B cell (primary cell): ENCODE measurements at regions not wholly inside any gene's neighbourhood (a gene's known extent, or its start where the extent isn't known, plus 50 kb on each side); places are given as distances from the start of the nearest gene placed in this dataset.

Source experiments
- ATAC-seq: fragments of 200-7000 bp; cut with Tn5 transposase; one replicate; pipeline ENCODE4 v1.10.0; 2021; ENCODE audit warnings: low read depth, mild to moderate bottlenecking, moderate number of reproducible peaks, moderate library complexity
- CTCF ChIA-PET: fragments of 350-600 bp; sonication (Branson Sonifier 250); formaldehyde crosslinking; loops from one replicate; lab custom pipeline; 2021; ENCODE audit warnings: antibody characterized with exemption, inconsistent platforms; lab: Charles Lee
- POLR2A ChIA-PET: fragments of 350-600 bp; sonication (Branson Sonifier 250); formaldehyde crosslinking; loops from one replicate; lab custom pipeline; 2021; ENCODE audit warnings: antibody characterized with exemption; lab: Charles Lee
- DNase-seq: peaks from one replicate; pipeline ENCODE4 v3.0.0; 2013
- H2AFZ ChIP-seq: 2 replicates; pipeline ENCODE4 v1.6.1; 2012; ENCODE audit warnings: mild to moderate bottlenecking, low read depth, low read length; ENCODE audit not compliant: insufficient read depth, poor library complexity, severe bottlenecking
- H3K27ac ChIP-seq, 2 donors: 1 replicate in 1 of 2; 2 replicates in 1 of 2; pipeline ENCODE4 v1.5.1; 2012 to 2013; ENCODE audit warnings: low read length in 2 of 2, mild to moderate bottlenecking in 2 of 2, moderate library complexity in 1 of 2
- H3K27me3 ChIP-seq, 4 experiments: fragments of 200-600 bp in 1 of 4; sonication (generic) in 1 of 4; replicated peaks in 1 of 4; 1 replicate in 2 of 4; 2 replicates in 2 of 4; pipeline versions ENCODE4 v1.6.1 to v1.7.0; 2013 to 2016; ENCODE audit warnings: low read length in 3 of 4, mild to moderate bottlenecking in 2 of 4, mixed read lengths in 1 of 4, moderate library complexity in 1 of 4; ENCODE audit not compliant: insufficient read depth in 4 of 4, control insufficient read depth in 3 of 4; ENCODE audit errors: control extremely low read depth in 1 of 4
- H3K36me3 ChIP-seq, 2 experiments: replicated peaks in 1 of 2; 1 replicate in 1 of 2; 2 replicates in 1 of 2; pipeline versions ENCODE4 v1.6.1 to v1.7.1; 2013; ENCODE audit warnings: low read length in 1 of 2; ENCODE audit not compliant: insufficient read depth in 2 of 2, control insufficient read depth in 1 of 2; ENCODE audit errors: control extremely low read depth in 1 of 2, extremely low read depth in 1 of 2
- H3K4me1 ChIP-seq, 2 donors: fragments of 200-600 bp in 1 of 2; sonication (generic) in 1 of 2; 1 replicate in 1 of 2; 2 replicates in 1 of 2; pipeline versions ENCODE4 v1.5.1 to v1.6.1; 2013 to 2017; ENCODE audit warnings: low read length in 2 of 2; ENCODE audit not compliant: control insufficient read depth in 2 of 2, insufficient read depth in 2 of 2
- H3K4me2 ChIP-seq: replicated peaks from 2 replicates; pipeline ENCODE3; 2012; ENCODE audit warnings: mild to moderate bottlenecking, low read depth, low read length; ENCODE audit not compliant: poor library complexity, severe bottlenecking
- H3K4me3 ChIP-seq, 5 experiments: fragments of 200-600 bp in 1 of 5; sonication (generic) in 1 of 5; 1 replicate in 3 of 5; 2 replicates in 2 of 5; pipeline versions ENCODE4 v1.5.1 to v1.7.0; 2011 to 2016; ENCODE audit warnings: low read length in 4 of 5, mild to moderate bottlenecking in 4 of 5, low read depth in 2 of 5, control low read depth in 1 of 5, moderate library complexity in 1 of 5; ENCODE audit not compliant: insufficient read depth in 1 of 5; ENCODE audit errors: control extremely low read depth in 1 of 5, extremely low read depth in 1 of 5
- H3K79me2 ChIP-seq: fragments of 200-600 bp; sonication (generic); one replicate; pipeline ENCODE4 v1.6.0; 2016; ENCODE audit warnings: low read length; ENCODE audit not compliant: control insufficient read depth, insufficient read depth
- H3K9ac ChIP-seq: fragments of 200-600 bp; sonication (generic); 2 replicates; pipeline ENCODE4 v1.6.1; 2017; ENCODE audit warnings: mild to moderate bottlenecking, low read length, moderate library complexity
- H3K9me3 ChIP-seq, 3 donors: one replicate each; pipeline versions ENCODE4 v1.6.1 to v1.7.1; 2013; ENCODE audit warnings: low read length in 2 of 3; ENCODE audit not compliant: control insufficient read depth in 2 of 3, insufficient read depth in 1 of 3; ENCODE audit errors: control extremely low read depth in 1 of 3
- H4K20me1 ChIP-seq: 2 replicates; pipeline ENCODE4 v1.6.0; 2012; ENCODE audit warnings: mild to moderate bottlenecking, low read length; ENCODE audit not compliant: insufficient read depth, control insufficient read depth, poor library complexity, severe bottlenecking
- H3K27ac Mint-ChIP-seq: one replicate; pipeline ENCODE4 v1.8.0; 2021; ENCODE audit warnings: mixed read lengths
- H3K27me3 Mint-ChIP-seq: one replicate; pipeline ENCODE4 v1.8.0; 2021; ENCODE audit warnings: mixed read lengths
- H3K4me1 Mint-ChIP-seq: one replicate; pipeline ENCODE4 v1.8.0; 2021; ENCODE audit warnings: mixed read lengths
- H3K4me3 Mint-ChIP-seq: one replicate; pipeline ENCODE4 v1.8.0; 2021; ENCODE audit warnings: mixed read lengths
- H3K9me3 Mint-ChIP-seq: one replicate; pipeline ENCODE4 v1.8.0; 2022; ENCODE audit warnings: mixed read lengths; ENCODE audit not compliant: insufficient read depth
- CTCF ChIP-seq: fragments of 200-600 bp; IDR thresholded peaks from one replicate; pipeline ENCODE4 v1.8.0; 2022; ENCODE audit warnings: antibody characterized with exemption, mild to moderate bottlenecking
- EZH2 ChIP-seq: IDR thresholded peaks from 2 replicates; pipeline ENCODE4 v1.6.1; 2012; ENCODE audit warnings: borderline replicate concordance, low read depth, mild to moderate bottlenecking, moderate library complexity, low read length; ENCODE audit not compliant: insufficient read depth, poor library complexity, severe bottlenecking
- WGBS: methylation state at CpG from one replicate; pipeline ENCODE4 v1.1.5; 2013; ENCODE audit warnings: missing lambda C conversion rate; ENCODE audit not compliant: insufficient coverage; 5-methylcytosine and 5-hydroxymethylcytosine counted together
- intact Hi-C: fragments of 100-400 bp; cut with micrococcal nuclease; formaldehyde crosslinking; loops from one replicate; pipeline ENCODE4 v1.10.0; 2022

- H3K4me1 ChIP-seq = peaks cover 18 to 19% of the 10 kb centered on the region in 2 donors
- no peaks in the 10 kb centered on the region for H3K27me3 ChIP-seq
- H3K27ac ChIP-seq = no peak overlapping the region
- no peak overlapping the region for H3K4me3 ChIP-seq
- no peaks in the 10 kb centered on the region for H4K20me1 ChIP-seq
- ChIA-PET CTCF (interaction anchor here (1.1 to 6.0 kb wide), 3 partner anchors 21 to 45 kb away, joined by 3 to 50 read pairs (median 4); no protein-coding TSS in a partner anchor), POLR2A (no interaction called here)
- H3K4me2 ChIP-seq = no peak overlapping the region
- H2AFZ ChIP-seq = no peak overlapping the region
- no peak overlapping the region for H3K27ac Mint-ChIP-seq
- H3K27me3 Mint-ChIP-seq = no peaks in the 10 kb centered on the region
- 93% methylated on average over 6 of the region's 6 CpGs for WGBS
- no peak overlapping the region for H3K9ac ChIP-seq
- TF ChIP-seq CTCF (no peak), EZH2 (no peak)
- H3K4me3 Mint-ChIP-seq = no peak overlapping the region
- ATAC-seq (no peak), DNase-seq (no peak)
- H3K4me1 Mint-ChIP-seq = peaks cover 23% of the 10 kb centered on the region
- intact Hi-C loops = no loop called here
- H3K79me2 ChIP-seq = no peaks in the 10 kb centered on the region
- H3K9me3 Mint-ChIP-seq = no peaks in the 10 kb centered on the region
- H3K36me3 ChIP-seq = no peaks in the 10 kb centered on the region
- H3K9me3 ChIP-seq = peaks cover 0 to 2% (median 0%) of the 10 kb centered on the region in 3 donors
Observed at GRCh38 chr9:126750941-126751725, 53.7 kb upstream of the ZBTB43 start.

GRCh38 chr9:126752376-126752775, 52.5 kb upstream of the ZBTB43 start:
- DNase-seq = no peak
- TF ChIP-seq CTCF (no peak), EZH2 (no peak)
- ATAC-seq = no peak
- Histone ChIP-seq H3K36me3 (no peaks in the 10 kb centered on the region), H3K27ac (no peak overlapping the region), H4K20me1 (no peaks in the 10 kb centered on the region), H3K9ac (no peak overlapping the region), H3K79me2 (no peaks in the 10 kb centered on the region), H2AFZ (no peak overlapping the region), H3K4me3 (no peak overlapping the region), H3K9me3 (peaks cover 0 to 2% (median 0%) of the 10 kb centered on the region in 3 donors), H3K27me3 (no peaks in the 10 kb centered on the region), H3K4me1 (peaks cover 10 to 11% of the 10 kb centered on the region in 2 donors), H3K4me2 (no peak overlapping the region)
- POLR2A ChIA-PET = no interaction called here
- Mint-ChIP-seq H3K27ac (no peak overlapping the region), H3K4me1 (peaks cover 16% of the 10 kb centered on the region), H3K27me3 (no peaks in the 10 kb centered on the region), H3K9me3 (no peaks in the 10 kb centered on the region), H3K4me3 (no peak overlapping the region)
- CTCF ChIA-PET = interaction anchor here (1.1 to 1.5 kb wide), 2 partner anchors 29 to 46 kb away, joined by 4 read pairs; no protein-coding TSS in a partner anchor
- 92% methylated on average over 4 of the region's 4 CpGs for WGBS
- intact Hi-C loops = no loop called here
